CD4-positive, alpha-beta T cell treated with Interleukin-4 for 1 hour (primary cell): ENCODE measurements at regions not wholly inside any gene's neighbourhood (a gene's known extent, or its start where the extent isn't known, plus 50 kb on each side); places are given as distances from the start of the nearest gene placed in this dataset.

Source experiments
- DNase-seq, 2 donors: peaks; one replicate each; pipeline ENCODE4 v3.0.0-alpha.2; 2020 to 2022

- no peak for DNase-seq
These were observed 321.1 kb upstream of the N4BP1 start for GRCh38 chr16:48930951-48931553.

GRCh38 chr16:48919791-48920190 is 309.8 kb upstream of the N4BP1 start:
- DNase-seq = no peak

- no peak for DNase-seq
These were observed 308.7 kb upstream of the N4BP1 start for GRCh38 chr16:48918520-48919258.

GRCh38 chr16:48916566-48916965 is 306.6 kb upstream of the N4BP1 start:
- no peak for DNase-seq

- DNase-seq = no peak
These were observed 304.1 kb upstream of the N4BP1 start for GRCh38 chr16:48914070-48914469.

GRCh38 chr16:48913384-48913783 is 303.4 kb upstream of the N4BP1 start:
- no peak for DNase-seq

GRCh38 chr16:48912360-48912759 is 302.4 kb upstream of the N4BP1 start:
- no peak for DNase-seq

GRCh38 chr16:48911700-48912099 is 301.7 kb upstream of the N4BP1 start:
- DNase-seq = no peak

GRCh38 chr16:48910214-48910613 is 300.2 kb upstream of the N4BP1 start:
- no peak for DNase-seq

- no peak for DNase-seq
These were observed 299.3 kb upstream of the N4BP1 start for GRCh38 chr16:48909231-48909630.

- no peak for DNase-seq
These were observed 298.1 kb upstream of the N4BP1 start for GRCh38 chr16:48907906-48908634.

GRCh38 chr16:48905632-48906505 is 295.9 kb upstream of the N4BP1 start:
- no peak for DNase-seq

GRCh38 chr16:48904333-48904732 is 294.4 kb upstream of the N4BP1 start:
- no peak for DNase-seq

- no peak for DNase-seq
These were observed 293.1 kb upstream of the N4BP1 start for GRCh38 chr16:48903039-48903438.

GRCh38 chr16:48901712-48902374 is 291.9 kb upstream of the N4BP1 start:
- no peak for DNase-seq

GRCh38 chr16:48899500-48899899 is 289.5 kb upstream of the N4BP1 start:
- DNase-seq = no peak

- DNase-seq = no peak
These were observed 287.8 kb upstream of the N4BP1 start for GRCh38 chr16:48897698-48898205.

- DNase-seq = no peak
These were observed 285.2 kb upstream of the N4BP1 start for GRCh38 chr16:48895142-48895541.

- no peak for DNase-seq
These were observed 282.9 kb upstream of the N4BP1 start for GRCh38 chr16:48892893-48893292.

GRCh38 chr16:48887646-48888210 is 277.7 kb upstream of the N4BP1 start:
- DNase-seq = no peak

GRCh38 chr16:48885471-48885870 is 275.5 kb upstream of the N4BP1 start:
- DNase-seq = no peak

GRCh38 chr16:48881272-48881671 is 271.3 kb upstream of the N4BP1 start:
- DNase-seq = no peak
